CD4-positive, alpha-beta T cell treated with Interleukin-6 at 100 ng/mL for 8 hours (primary cell): ENCODE measurements at regions not wholly inside any gene's neighbourhood (a gene's known extent, or its start where the extent isn't known, plus 50 kb on each side); places are given as distances from the start of the nearest gene placed in this dataset.
"Not testable (repeated sequence)": the region's sequence is repeated elsewhere in the genome, so short reads cannot be mapped to it uniquely, and the experiment has no call there.

Experiments
- DNase-seq: peaks from one replicate; pipeline ENCODE4 v3.0.0-alpha.2; 2020; ENCODE audit warnings: mixed read lengths, low spot score

DNA sequence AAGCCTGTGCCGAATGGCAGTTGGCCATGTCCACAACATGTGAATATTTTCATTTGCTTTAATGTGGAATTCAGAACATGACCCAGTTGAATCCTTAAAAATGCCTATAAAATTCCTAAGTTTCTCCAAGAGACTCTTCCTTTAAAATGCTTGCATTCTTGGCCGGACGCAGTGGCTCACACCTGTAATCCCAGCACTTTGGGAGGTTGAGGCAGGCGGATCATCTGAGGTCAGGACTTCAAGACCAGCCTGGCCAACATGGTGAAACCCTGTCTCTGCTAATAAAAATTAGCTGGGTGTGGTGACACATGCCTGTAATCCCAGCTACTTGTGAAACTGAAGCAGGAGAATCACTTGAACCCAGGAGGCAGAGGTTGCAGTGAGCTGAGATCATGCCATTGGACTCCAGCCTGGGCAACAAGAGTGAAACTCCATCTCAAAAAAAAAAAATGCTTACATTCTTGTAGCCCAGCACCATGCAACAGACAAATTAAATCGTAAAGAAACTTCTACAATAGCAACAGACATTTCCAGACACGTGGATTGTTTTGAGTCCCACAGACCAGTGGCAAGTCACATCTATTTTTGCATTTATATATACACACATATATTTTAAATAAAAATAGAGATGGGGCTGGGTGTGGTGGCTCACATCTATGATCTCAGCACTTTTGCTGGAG, 274.4 kb downstream of the GOLGA6L6 start:
- DNase-seq, result not testable (repeated sequence)

DNA sequence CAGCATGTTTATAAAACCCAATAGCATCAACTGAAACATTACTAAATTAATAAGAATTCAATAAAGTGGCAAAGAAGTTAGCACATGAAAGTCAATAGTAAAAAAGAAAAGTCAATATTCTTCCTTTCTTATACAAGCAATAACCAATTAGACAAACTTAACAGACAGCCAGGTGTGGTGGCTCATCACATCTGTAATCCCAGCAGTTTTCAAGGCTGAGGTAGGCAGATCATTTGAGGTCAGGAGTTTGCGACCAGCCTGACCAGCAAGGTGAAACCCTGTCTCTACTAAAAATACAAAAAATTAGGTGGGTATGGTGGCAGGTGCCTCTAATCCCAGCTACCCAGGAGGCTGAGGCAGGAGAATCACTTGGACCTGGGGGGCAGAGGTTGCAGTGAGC, 275.9 kb downstream of the GOLGA6L6 start:
- DNase-seq, result not testable (repeated sequence)

GRCh38 chr15:20261321-20262280, 280.0 kb downstream of the GOLGA6L6 start:
- DNase-seq, result not testable (repeated sequence)

- DNase-seq, result not testable (repeated sequence)
Observed at GRCh38 chr15:20260650-20261049, 280.9 kb downstream of the GOLGA6L6 start.

DNA sequence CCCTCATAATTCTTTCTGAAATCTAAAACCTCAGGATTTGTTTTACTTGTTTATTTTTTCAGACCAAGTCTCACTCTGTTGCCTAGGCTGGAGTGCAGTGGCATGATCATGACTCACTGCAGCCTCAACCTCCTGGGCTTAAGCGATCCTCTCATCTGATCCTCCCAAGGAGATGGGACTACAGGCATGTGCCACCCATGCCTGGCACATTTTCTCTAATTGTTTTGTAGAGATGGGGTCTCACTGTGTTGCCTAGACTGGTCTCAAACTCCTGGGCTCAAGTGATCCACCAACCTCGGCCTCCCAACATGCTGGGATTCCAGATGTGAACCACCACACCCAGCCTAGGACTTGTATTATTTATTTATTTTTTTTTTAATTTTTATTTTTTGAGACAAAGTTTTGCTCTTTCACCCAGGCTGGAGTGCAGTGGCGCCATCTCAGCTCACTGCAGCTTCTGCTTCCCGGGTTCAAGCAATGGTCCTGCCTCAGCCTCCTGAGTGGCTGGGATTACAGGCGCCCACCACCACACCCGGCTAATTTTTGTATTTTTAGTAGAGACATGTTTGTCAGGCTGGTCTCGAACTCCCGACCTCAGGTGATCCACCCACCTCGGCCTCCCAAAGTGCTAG, 281.9 kb downstream of the GOLGA6L6 start:
- DNase-seq, result not testable (repeated sequence)

GRCh38 chr15:20256394-20256793, 285.2 kb downstream of the GOLGA6L6 start:
- DNase-seq, result not testable (repeated sequence)

DNA sequence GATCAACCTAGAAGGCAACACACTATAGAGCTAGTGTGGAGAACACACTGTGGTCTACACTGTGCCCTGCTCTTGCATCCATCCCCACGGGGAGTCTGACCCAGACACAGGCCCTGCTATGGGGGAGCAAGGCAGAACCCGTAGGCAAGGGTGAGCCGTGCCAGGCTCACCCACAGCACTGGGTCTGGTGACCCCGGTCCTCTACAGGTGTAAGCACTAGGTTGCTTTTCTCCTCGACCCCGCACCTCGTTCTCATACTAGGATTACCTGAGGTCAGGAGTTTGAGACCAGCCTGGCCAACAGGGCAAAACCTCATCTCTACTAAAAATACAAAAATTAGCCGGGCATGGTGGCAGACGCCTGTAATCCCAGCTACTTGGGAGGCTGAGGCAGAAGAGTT, 286.0 kb downstream of the GOLGA6L6 start:
- not testable (repeated sequence) for DNase-seq

DNA sequence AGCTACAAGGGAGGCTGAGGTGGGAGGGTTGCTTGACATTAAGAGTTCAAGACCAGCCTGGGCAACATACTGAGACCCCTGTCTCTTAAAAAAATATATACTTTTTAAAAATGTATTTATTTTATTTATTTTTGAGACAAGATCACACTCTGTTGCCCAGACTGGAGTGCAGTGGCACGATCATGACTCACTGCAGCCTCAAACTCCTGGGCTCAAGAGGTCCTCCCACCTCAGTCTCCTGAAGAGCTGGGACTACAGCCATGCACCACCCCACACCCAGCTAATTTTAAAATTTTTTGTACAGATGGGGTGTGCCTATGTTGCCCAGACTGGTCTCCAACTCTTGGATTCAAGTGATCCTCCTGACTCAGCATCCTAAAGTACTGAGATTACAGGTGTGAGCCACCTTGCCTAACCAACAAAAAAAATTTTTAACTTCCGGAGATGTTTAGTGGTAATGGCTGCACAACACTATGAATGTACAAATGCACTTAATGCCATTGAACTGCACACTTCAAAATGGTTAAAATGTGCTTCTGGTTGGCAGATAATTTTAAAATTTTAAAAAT, 288.5 kb downstream of the GOLGA6L6 start:
- DNase-seq, result not testable (repeated sequence)

- DNase-seq, result not testable (repeated sequence)
Observed at GRCh38 chr15:20252040-20252439, 289.6 kb downstream of the GOLGA6L6 start.

DNA sequence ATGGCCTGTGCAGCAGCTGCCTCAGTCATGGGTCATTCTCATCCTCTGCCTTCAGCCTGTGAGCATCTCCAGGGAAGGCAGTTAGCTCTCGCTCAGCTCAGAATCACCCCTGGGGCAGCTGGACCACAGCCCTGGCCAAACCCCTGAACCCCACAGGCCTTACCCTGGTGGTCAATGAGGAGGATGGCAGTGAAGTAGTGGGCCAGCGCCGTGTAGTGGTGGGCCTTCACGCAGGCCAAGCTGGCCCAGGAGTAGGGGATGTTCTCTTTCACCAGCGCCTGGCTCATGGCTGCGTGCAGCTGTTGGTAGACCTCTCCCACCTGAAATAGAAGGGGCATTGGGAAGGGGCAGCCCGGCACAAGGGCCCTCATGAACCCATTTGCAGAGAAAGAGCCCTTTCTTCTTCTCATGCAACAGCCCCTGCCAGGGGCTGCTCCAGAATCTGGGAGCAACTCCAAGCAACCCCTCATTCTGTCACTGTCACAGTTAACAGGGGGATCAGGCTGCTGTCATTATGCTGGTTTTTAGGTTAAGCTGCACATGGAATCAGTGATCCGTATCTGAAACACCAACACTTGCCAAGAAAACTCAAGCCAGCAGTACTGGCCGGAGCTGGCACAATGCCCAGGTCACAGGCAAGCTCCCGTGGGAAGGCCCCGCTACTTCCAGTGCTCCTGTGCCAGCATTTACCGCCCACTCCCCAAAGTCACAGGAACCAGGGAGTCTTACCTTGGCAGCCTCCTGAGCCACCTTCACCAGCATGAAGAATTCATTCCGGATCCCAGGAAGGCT, 290.2 kb downstream of the GOLGA6L6 start:
- DNase-seq, result not testable (repeated sequence)

DNA sequence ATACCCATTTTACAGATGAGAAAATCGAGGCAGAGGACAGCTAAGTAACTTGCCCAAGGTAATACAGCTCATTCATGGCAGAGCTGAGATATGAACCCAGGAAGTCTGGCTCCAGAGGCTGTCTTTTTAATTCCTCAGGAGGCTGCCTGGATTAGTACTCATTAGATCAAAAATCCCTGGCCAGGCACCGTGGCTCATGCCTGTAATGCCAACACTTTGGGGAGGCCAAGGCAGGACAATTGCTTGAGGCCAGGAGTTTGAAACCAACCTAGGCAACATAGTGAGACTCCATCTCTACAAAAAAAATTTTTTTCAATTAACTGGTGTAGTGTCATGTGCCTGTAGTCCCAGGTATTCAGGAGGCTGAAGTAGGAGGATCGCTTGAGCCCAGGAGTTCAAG, 291.4 kb downstream of the GOLGA6L6 start:
- DNase-seq, result not testable (repeated sequence)

DNA sequence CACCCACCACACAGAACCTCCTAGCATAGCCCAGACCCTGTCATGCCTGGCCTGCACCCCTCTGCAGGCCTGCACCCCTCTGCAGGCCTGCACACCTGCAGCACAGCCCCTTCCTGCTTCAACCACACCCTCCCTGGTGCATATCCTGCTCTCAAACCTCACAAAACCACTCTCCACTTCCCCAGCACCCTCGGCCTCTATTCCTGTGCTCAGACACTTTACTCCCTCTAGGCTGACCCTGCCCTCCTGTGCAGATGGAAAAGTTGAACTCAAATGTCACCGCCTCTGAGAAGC, 292.0 kb downstream of the GOLGA6L6 start:
- DNase-seq, result not testable (repeated sequence)

DNA sequence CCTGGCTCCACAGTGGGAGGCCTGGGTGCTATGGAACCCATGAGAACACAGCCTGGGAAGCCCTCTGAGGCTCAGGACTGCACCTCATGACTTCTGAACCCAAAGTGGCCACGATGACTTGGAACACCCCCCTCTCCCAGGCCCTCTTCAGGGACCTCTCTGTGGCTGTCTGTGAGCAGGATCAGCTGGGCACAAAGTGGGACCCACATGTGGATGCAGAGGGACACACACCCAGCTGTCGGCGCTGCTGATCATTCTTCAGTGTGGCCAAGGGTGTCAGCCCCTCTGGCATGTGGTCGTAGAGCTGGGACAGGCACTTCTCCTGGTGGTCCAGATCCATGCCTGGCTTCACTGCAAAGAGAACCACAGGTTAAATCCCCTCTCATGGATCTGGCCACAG, 293.2 kb downstream of the GOLGA6L6 start:
- not testable (repeated sequence) for DNase-seq

- not testable (repeated sequence) for DNase-seq
Observed at GRCh38 chr15:20247137-20247536, 294.5 kb downstream of the GOLGA6L6 start.

DNA sequence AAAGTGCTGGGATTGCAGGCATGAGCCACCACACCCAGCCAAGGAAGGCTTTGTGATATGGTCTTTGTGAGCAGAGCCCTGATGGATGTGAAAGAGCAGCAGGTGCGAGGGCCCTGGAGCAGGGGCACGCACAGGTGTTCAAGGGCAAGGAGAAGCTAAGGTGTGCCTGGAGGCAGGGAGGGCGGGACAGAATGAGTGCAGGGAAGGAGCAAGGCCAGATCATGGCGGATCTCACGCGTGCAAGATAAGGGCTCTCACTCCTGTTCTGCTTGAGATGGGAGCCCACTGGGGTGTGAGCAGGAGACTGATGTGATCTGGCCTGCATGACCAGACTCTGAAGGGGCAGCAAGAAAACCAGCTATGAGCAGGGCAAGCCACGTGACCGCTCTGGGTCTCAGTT, 295.0 kb downstream of the GOLGA6L6 start:
- DNase-seq, result not testable (repeated sequence)

DNA sequence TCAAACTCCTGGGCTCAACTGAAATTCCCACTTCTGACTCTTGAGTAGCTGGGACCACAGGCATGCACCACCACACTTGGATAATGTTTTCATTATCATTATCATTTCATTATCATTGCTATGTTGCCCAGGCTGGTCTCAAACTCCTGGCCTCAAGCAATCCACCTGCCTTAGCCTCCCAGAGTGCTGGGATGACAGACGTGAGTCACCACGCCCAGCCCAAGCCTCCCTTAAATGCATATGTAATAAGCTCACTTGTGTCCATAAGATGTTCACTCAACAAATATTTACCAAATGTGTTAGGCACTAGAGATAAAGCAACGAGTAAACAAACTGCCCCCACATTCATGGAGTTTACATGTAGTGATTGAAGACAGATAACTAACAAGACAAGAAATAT, 295.7 kb downstream of the GOLGA6L6 start:
- not testable (repeated sequence) for DNase-seq

DNA sequence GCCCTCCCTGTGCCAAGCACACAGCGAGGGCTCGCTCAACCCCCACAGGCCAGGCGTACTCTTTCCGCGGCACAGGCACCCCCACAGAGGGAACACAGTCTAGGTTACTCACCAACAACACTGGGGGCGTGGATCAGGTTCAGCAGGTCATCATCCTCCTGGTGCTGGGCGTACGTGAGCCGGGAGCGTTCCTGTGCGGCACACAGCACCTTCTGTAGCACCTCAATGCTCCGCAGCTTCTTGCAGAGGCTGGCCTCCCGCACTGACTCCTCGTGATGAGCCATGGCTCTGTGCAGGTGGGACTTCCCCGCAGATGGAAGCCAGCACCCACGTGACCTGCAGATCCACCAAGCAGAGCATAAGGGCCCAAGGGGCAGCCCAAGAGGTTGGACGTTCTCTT, 296.8 kb downstream of the GOLGA6L6 start:
- DNase-seq, result not testable (repeated sequence)

DNA sequence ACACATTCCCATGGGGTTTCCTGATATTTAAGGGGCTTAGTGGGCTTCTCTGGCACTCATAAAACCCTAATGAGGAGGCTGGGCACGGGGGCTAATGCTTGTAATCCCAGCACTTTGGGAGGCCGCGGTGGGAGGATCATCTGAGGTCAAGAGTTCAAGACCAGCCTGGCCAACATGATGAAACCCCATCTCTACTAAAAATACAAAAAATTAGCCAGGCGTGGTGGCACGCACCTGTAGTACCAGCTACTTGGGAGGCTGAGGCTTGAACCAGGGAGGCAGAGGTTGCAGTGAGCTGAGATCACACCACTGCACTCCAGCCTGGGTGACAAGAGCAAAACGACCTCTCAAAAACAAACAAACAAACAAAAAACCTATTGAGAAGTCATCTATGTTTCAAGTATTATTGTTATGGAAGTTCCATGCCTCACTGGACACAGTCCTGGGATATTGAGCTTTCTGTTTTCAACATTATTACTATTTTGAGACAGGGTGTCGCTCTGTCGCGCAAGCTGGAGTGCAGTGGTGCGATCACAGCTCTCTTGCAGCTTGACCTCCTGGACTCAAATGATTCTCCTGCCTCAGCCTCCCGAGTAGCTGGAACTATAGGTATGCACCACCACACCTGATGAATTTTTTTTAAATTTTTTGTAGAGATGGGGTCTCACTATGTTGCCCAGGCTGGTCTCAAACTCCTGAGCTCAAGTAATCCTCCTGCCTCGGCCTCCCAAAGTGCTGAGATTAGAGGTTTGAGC, 297.9 kb downstream of the GOLGA6L6 start:
- DNase-seq, result not testable (repeated sequence)

DNA sequence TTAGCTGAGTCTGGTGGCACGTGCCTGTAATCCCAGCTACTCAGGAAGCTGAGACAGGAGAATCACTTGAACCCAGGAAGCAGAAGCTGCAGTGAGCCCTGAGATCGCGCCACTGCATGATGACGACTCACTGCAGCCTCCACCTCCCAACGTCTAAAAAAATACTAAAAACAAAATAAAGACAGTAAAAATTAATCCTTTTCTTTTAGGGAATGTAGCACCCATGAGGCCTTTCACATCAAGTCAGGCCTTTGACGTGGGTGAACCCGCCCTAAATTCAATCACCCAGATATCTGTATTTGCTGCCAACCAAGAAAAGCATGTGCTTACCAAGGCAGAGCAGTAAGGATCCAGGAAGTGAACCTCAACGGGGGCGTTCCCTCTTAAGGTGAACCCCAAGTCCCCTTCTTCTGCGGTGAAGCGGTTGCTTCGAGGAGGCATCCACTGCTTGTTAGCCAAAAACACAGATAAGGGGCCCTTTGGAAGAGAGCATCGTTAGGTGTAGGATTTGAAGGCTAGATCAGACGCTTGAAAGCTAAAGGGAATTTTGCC, 301.2 kb downstream of the GOLGA6L6 start:
- not testable (repeated sequence) for DNase-seq

DNA sequence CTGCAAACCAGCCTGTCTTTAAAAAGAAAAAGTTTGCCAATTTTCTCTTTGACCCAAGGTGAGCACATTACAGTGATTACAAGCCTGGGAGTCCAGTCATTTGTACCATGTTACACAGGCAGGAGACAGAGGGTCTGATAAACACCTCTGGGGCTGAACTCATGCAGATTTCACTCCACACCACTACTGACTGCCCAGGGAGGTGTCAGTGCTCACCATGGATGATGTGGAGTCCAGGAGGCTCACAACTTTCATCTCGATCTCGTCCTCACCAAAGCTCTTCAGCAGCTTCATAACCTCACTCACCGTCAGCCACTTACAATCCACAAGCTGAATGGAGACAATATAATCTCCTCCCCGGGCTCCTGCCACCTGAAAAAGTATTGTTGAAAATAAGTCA, 302.4 kb downstream of the GOLGA6L6 start:
- DNase-seq, result not testable (repeated sequence)
